Tibial nerve (tissue), 4 donors: ENCODE measurements at regions not wholly inside any gene's neighbourhood (a gene's known extent, or its start where the extent isn't known, plus 50 kb on each side); places are given as distances from the start of the nearest gene placed in this dataset.

ENCODE experiments used
- DNase-seq, 2 donors: peaks; one replicate each; pipeline ENCODE4 v3.0.0-alpha.2; 2019; ENCODE audit warnings: low spot score in 2 of 2
- H3K27ac ChIP-seq, 4 donors: fragments of 200-600 bp; sonication (generic) in 3 of 4; one replicate each; pipeline ENCODE4 v1.5.1; 2017 to 2019; ENCODE audit warnings: mild to moderate bottlenecking in 1 of 4
- H3K27me3 ChIP-seq, 2 donors: fragments of 200-600 bp; sonication (generic) in 1 of 2; one replicate each; pipeline versions ENCODE4 v1.5.1 to v1.6.0; 2017 to 2019
- H3K36me3 ChIP-seq, 3 donors: fragments of 200-600 bp; sonication (generic); one replicate each; pipeline ENCODE4 v1.5.1; 2018 to 2019
- H3K4me1 ChIP-seq, 4 donors: fragments of 200-600 bp; sonication (generic) in 3 of 4; one replicate each; pipeline ENCODE4 v1.5.1; 2017 to 2019
- H3K4me3 ChIP-seq, 4 donors: fragments of 200-600 bp; sonication (generic) in 3 of 4; one replicate each; pipeline ENCODE4 v1.5.1; 2017 to 2019; ENCODE audit warnings: mild to moderate bottlenecking in 1 of 4, moderate library complexity in 1 of 4
- H3K9me3 ChIP-seq, 4 donors: fragments of 200-600 bp; sonication (generic) in 3 of 4; one replicate each; pipeline ENCODE4 v1.5.1; 2017 to 2019
- EP300 ChIP-seq, 2 donors: sonication (generic); formaldehyde crosslinking; IDR thresholded peaks; one replicate each; pipeline ENCODE4 v1.6.1; 2017; ENCODE audit warnings: antibody characterized with exemption in 2 of 2, mild to moderate bottlenecking in 1 of 2
- POLR2A ChIP-seq, 2 donors: fragments of 450-650 bp; IDR thresholded peaks; one replicate each; pipeline ENCODE4 v1.6.1; 2017; ENCODE audit warnings: antibody characterized with exemption in 2 of 2, mild to moderate bottlenecking in 2 of 2, moderate library complexity in 2 of 2
- WGBS, 2 donors: methylation state at CpG; one replicate each; pipeline ENCODE4 v1.1.5; 2018; 5-methylcytosine and 5-hydroxymethylcytosine counted together
- TF ChIP-seq, protein P1 (sequence below), 5 experiments: fragments of 200-600 bp in 3 of 5; fragments of 450-650 bp in 2 of 5; sonication (generic) in 3 of 5; IDR thresholded peaks; one replicate each; pipeline ENCODE4 v1.5.1; 2016 to 2019; ENCODE audit warnings: antibody characterized with exemption in 5 of 5, mild to moderate bottlenecking in 3 of 5, moderate library complexity in 2 of 5

DNA sequence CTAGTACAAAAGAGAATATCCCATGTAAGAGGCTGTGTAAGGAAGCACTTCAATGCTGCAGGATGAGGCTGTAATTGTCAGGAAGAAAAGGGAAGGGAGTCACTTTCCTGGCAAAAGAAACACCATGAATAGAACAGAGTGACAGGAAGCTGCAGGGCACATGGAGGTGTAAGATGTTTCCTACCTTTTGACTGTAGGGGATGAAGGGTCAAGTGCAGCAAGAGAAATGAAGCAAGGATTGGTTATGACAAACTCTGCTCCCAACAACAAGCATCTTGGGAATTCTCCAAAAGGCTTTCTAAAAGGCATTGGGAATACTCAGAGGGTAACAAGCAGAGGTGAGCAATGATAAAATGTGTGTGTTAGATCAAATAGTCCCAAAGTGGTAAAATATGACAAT, 74.3 kb upstream of the NPY2R start:
- TF ChIP-seq POLR2A (IDR thresholded peaks at IDR 0.05) (no peak), EP300 (IDR thresholded peaks at IDR 0.05) (no peak)
- TF ChIP-seq, protein P1, sequence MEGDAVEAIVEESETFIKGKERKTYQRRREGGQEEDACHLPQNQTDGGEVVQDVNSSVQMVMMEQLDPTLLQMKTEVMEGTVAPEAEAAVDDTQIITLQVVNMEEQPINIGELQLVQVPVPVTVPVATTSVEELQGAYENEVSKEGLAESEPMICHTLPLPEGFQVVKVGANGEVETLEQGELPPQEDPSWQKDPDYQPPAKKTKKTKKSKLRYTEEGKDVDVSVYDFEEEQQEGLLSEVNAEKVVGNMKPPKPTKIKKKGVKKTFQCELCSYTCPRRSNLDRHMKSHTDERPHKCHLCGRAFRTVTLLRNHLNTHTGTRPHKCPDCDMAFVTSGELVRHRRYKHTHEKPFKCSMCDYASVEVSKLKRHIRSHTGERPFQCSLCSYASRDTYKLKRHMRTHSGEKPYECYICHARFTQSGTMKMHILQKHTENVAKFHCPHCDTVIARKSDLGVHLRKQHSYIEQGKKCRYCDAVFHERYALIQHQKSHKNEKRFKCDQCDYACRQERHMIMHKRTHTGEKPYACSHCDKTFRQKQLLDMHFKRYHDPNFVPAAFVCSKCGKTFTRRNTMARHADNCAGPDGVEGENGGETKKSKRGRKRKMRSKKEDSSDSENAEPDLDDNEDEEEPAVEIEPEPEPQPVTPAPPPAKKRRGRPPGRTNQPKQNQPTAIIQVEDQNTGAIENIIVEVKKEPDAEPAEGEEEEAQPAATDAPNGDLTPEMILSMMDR (IDR thresholded peaks at IDR 0.05) = no peak
- Histone ChIP-seq H3K4me1 (no peaks in the 10 kb centered on the region), H3K9me3 (no peaks in the 10 kb centered on the region), H3K36me3 (no peaks in the 10 kb centered on the region), H3K4me3 (no peak overlapping the region), H3K27ac (no peak overlapping the region), H3K27me3 (no peaks in the 10 kb centered on the region)
- no peak for DNase-seq

DNA sequence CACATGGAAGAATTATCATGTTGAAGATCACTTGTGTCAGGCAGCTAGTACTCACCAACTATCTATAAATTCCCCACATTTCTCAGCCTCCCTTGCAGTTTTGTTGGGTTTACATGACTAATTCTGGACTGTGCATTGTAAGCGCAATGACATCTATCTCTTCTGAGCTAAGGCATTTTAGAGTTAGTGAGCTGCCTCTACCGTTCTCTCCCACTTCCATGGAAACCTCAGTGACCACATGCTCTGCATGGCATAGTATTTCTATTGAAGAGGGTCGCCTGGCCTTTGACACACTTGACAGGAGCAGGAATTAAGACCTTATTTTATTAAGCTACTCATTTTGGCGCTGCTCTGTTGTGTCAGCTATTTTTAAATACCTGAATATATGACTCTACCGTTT, 67.5 kb upstream of the NPY2R start:
- 77 to 80% methylated on average over 5 of the region's 5 CpGs for WGBS, 2 donors
- no peak for DNase-seq
- Histone ChIP-seq H3K4me1 (no peaks in the 10 kb centered on the region), H3K4me3 (no peak overlapping the region), H3K27ac (no peak overlapping the region), H3K36me3 (no peaks in the 10 kb centered on the region), H3K27me3 (no peaks in the 10 kb centered on the region), H3K9me3 (no peaks in the 10 kb centered on the region)
- TF ChIP-seq POLR2A (IDR thresholded peaks at IDR 0.05) (no peak), EP300 (IDR thresholded peaks at IDR 0.05) (no peak)
- TF ChIP-seq, protein P1 (IDR thresholded peaks at IDR 0.05) = no peak

DNA sequence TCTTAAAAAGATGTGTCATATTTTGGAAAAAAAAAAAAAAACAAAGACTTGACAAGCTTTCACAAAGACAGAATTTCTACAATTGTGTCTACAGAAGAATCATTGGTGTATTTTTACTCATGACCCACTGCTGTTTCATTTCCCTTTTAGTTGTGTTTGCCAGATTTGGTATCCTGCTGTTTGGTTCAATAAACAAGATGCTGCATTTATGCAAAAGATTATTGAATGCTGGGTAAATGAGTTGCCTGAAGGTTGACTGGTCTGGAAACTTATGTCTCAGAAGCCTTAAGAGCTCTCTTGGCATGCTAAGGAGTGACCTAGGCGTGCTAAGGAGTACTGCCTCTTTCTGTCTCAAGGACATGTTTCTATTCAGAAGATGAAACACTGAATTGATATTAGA, 64.9 kb upstream of the NPY2R start:
- H3K4me3 ChIP-seq = no peak overlapping the region
- H3K27ac ChIP-seq = no peak overlapping the region
- H3K4me1 ChIP-seq = no peaks in the 10 kb centered on the region
- DNase-seq = no peak
- H3K36me3 ChIP-seq = no peaks in the 10 kb centered on the region
- TF ChIP-seq, protein P1 (IDR thresholded peaks at IDR 0.05) = no peak
- no peaks in the 10 kb centered on the region for H3K27me3 ChIP-seq
- no peaks in the 10 kb centered on the region for H3K9me3 ChIP-seq
- WGBS, 2 donors = 77 to 81% methylated on average over 1 of the region's 1 CpG
